GM12878 (cell line): ENCODE measurements at regions not wholly inside any gene's neighbourhood (a gene's known extent, or its start where the extent isn't known, plus 50 kb on each side); places are given as distances from the start of the nearest gene placed in this dataset.

Experiments
- ATAC-seq: fragments of 200-7000 bp; cut with Tn5 transposase; 3 replicates; pipeline ENCODE4 v1.9.1; 2020; ENCODE audit warnings: mild to moderate bottlenecking, moderate library complexity
- BruUV-seq: library from RNA; stranded (reverse); fragments of 400-500 nt; replicated peaks from 2 replicates; lab custom pipeline; 2021; lab: Mats Ljungman, UMichigan
- CTCF ChIA-PET: fragments of 300-600 bp; sonication (Branson Sonifier 250); formaldehyde crosslinking; extraction: SDS; loops from one replicate; lab custom pipeline; 2021; ENCODE audit warnings: inconsistent platforms; lab: Yijun Ruan, JAX
- POLR2A ChIA-PET: fragments of 350-600 bp; formaldehyde crosslinking; extraction: SDS; loops from one replicate; lab custom pipeline; 2021; ENCODE audit warnings: inconsistent platforms; lab: Charles Lee
- RAD21 ChIA-PET: fragments of 300-600 bp; sonication (Branson Sonifier 250); formaldehyde crosslinking; loops from one replicate; lab custom pipeline; 2023; ENCODE audit warnings: antibody characterized with exemption; ENCODE audit not compliant: unreplicated experiment; lab: Charles Lee
- SMC1A ChIA-PET: fragments of 300-600 bp; sonication (Branson Sonifier 250); formaldehyde crosslinking; loops from one replicate; lab custom pipeline; 2023; ENCODE audit not compliant: unreplicated experiment, uncharacterized antibody; lab: Charles Lee
- DNase-seq: peaks from one replicate; pipeline ENCODE4 v3.0.0-alpha.2; 2011; ENCODE audit warnings: low read depth, low spot score
- FAIRE-seq: peaks from 3 replicates; lab custom pipeline; 2011; peaks lifted over from hg19 to GRCh38; lab: Jason Lieb, UNC
- H2AFZ ChIP-seq: 2 replicates; pipeline ENCODE4 v1.6.0; 2011; ENCODE audit warnings: low read depth, low read length, control low read depth; ENCODE audit not compliant: control insufficient read depth
- H3K27ac ChIP-seq: 2 replicates; pipeline ENCODE4 v1.5.1; 2011; ENCODE audit warnings: control low read depth; ENCODE audit not compliant: control insufficient read depth, insufficient read depth
- H3K27me3 ChIP-seq, 2 experiments: replicated peaks in 1 of 2; 2 replicates each; pipeline versions ENCODE4 v1.6.0 to v1.6.1; 2011; ENCODE audit warnings: low read length in 1 of 2; ENCODE audit not compliant: control insufficient read depth in 2 of 2, insufficient read depth in 2 of 2
- H3K36me3 ChIP-seq, 2 experiments: 2 replicates each; pipeline ENCODE4 v1.5.1; 2011; ENCODE audit warnings: low read length in 1 of 2; ENCODE audit not compliant: control insufficient read depth in 2 of 2, insufficient read depth in 2 of 2
- H3K4me1 ChIP-seq: 2 replicates; pipeline ENCODE4 v1.6.1; 2011; ENCODE audit warnings: mild to moderate bottlenecking, low read length, moderate library complexity, mixed read lengths; ENCODE audit not compliant: control insufficient read depth, insufficient read depth
- H3K4me2 ChIP-seq: 2 replicates; pipeline ENCODE4 v1.6.0; 2011; ENCODE audit warnings: control low read depth; ENCODE audit not compliant: control insufficient read depth, insufficient read depth
- H3K4me3 ChIP-seq: fragments of 200-600 bp; sonication (generic); 2 replicates; pipeline ENCODE4 v1.5.1; 2016
- H3K79me2 ChIP-seq: 2 replicates; pipeline ENCODE4 v1.6.0; 2011; ENCODE audit warnings: low read length; ENCODE audit not compliant: control insufficient read depth, insufficient read depth
- H3K9ac ChIP-seq: 2 replicates; pipeline ENCODE4 v1.8.0; 2011; ENCODE audit warnings: low read length, control low read depth, mixed read lengths; ENCODE audit not compliant: control insufficient read depth, insufficient read depth
- H3K9me3 ChIP-seq: replicated peaks from 3 replicates; pipeline ENCODE4 v1.5.1; 2011; ENCODE audit warnings: mild to moderate bottlenecking, low read length; ENCODE audit not compliant: control insufficient read depth, insufficient read depth
- H4K20me1 ChIP-seq: 2 replicates; pipeline ENCODE4 v1.6.0; 2011; ENCODE audit not compliant: control insufficient read depth, insufficient read depth
- BACH1 ChIP-seq: fragments of 450-650 bp; IDR thresholded peaks from 2 replicates; pipeline ENCODE4 v1.6.1; 2017; ENCODE audit warnings: mild to moderate bottlenecking, borderline replicate concordance
- BCL3 ChIP-seq: IDR thresholded peaks from 2 replicates; pipeline ENCODE4 v1.6.1; 2011; ENCODE audit warnings: borderline replicate concordance, low read depth, mild to moderate bottlenecking, moderate library complexity, low read length; ENCODE audit not compliant: insufficient read depth, poor library complexity, severe bottlenecking
- BCLAF1 ChIP-seq: fragments of 450-650 bp; IDR thresholded peaks from 2 replicates; pipeline ENCODE4 v1.6.1; 2017; ENCODE audit warnings: antibody characterized with exemption, mild to moderate bottlenecking, moderate library complexity
- CBX3 ChIP-seq: fragments of 200-600 bp; sonication (generic); IDR thresholded peaks from 2 replicates; pipeline ENCODE4 v1.6.1; 2016; ENCODE audit warnings: low read depth, borderline replicate concordance
- CEBPZ ChIP-seq: fragments of 150-350 bp; IDR thresholded peaks from 2 replicates; pipeline ENCODE4 v1.6.1; 2016; ENCODE audit warnings: low read depth, low read length
- CHD1 ChIP-seq: IDR thresholded peaks from 2 replicates; pipeline ENCODE4 v1.6.1; 2012; ENCODE audit warnings: low read depth, low read length, improper control_type of control experiment
- CREB1 ChIP-seq: IDR thresholded peaks from 2 replicates; pipeline ENCODE4 v1.6.1; 2012; ENCODE audit warnings: low read depth, mild to moderate bottlenecking, inconsistent platforms
- DPF2 ChIP-seq: fragments of 450-650 bp; IDR thresholded peaks from 2 replicates; pipeline ENCODE4 v1.6.1; 2017; ENCODE audit warnings: mild to moderate bottlenecking
- EP300 ChIP-seq, 2 experiments: fragments of 150-350 bp in 1 of 2; IDR thresholded peaks; 2 replicates each; pipeline ENCODE4 v1.6.1; 2011 to 2012; ENCODE audit warnings: low read depth in 2 of 2, low read length in 2 of 2, borderline replicate concordance in 1 of 2, improper control_type of control experiment in 1 of 2, inconsistent platforms in 1 of 2; ENCODE audit not compliant: control insufficient read depth in 1 of 2
- GABPA ChIP-seq: IDR thresholded peaks from 2 replicates; pipeline ENCODE4 v1.6.1; 2014; ENCODE audit warnings: antibody characterized with exemption, low read depth, mild to moderate bottlenecking, inconsistent platforms
- HCFC1 ChIP-seq: fragments of 150-350 bp; IDR thresholded peaks from 2 replicates; pipeline ENCODE4 v1.6.1; 2014; ENCODE audit warnings: low read length
- MEF2B ChIP-seq: fragments of 450-650 bp; IDR thresholded peaks from 2 replicates; pipeline ENCODE4 v1.6.1; 2018; ENCODE audit warnings: mild to moderate bottlenecking, moderate library complexity; ENCODE audit not compliant: partially characterized antibody, poor library complexity, severe bottlenecking
- NFIC ChIP-seq: IDR thresholded peaks from 2 replicates; pipeline ENCODE4 v1.6.1; 2012; ENCODE audit warnings: low read depth, mild to moderate bottlenecking, inconsistent platforms, low read length, moderate library complexity
- NR2C1 ChIP-seq: fragments of 450-650 bp; IDR thresholded peaks from 2 replicates; pipeline ENCODE4 v1.6.1; 2017; ENCODE audit warnings: antibody characterized with exemption, mild to moderate bottlenecking, moderate library complexity
- SPI1 ChIP-seq: IDR thresholded peaks from 2 replicates; pipeline ENCODE4 v1.6.1; 2011; ENCODE audit warnings: low read depth, mild to moderate bottlenecking, low read length, moderate library complexity, borderline replicate concordance; ENCODE audit not compliant: insufficient read depth
- SUZ12 ChIP-seq: fragments of 200-600 bp; sonication (generic); IDR thresholded peaks from one replicate; pipeline ENCODE4 v1.6.1; 2018; ENCODE audit warnings: antibody characterized with exemption, mild to moderate bottlenecking; ENCODE audit not compliant: unreplicated experiment
- WGBS: methylation state at CpG from one replicate; pipeline ENCODE4 v1.1.6; 2016; ENCODE audit warnings: low lambda C conversion rate; ENCODE audit not compliant: insufficient replicate concordance, insufficient coverage; ENCODE audit errors: missing lambda C conversion rate; 5-methylcytosine and 5-hydroxymethylcytosine counted together
- in situ Hi-C: fragments of 300-500 bp; cut with MboI; formaldehyde crosslinking; loops from 9 replicates; pipeline ENCODE4 v1.14.3; 2018; ENCODE audit warnings: mixed read lengths
- intact Hi-C: fragments of 100-400 bp; cut with micrococcal nuclease; formaldehyde crosslinking; loops from one replicate; pipeline ENCODE4 v1.14.2; 2022; ENCODE audit not compliant: unreplicated experiment
- TF ChIP-seq, protein P1 (sequence below): IDR thresholded peaks from 2 replicates; pipeline ENCODE4 v1.6.1; 2012; ENCODE audit warnings: low read depth, low read length, improper control_type of control experiment

- H3K4me3 ChIP-seq: no peak overlapping the region
- H4K20me1 ChIP-seq: no peaks in the 10 kb centered on the region
- no peaks in the 10 kb centered on the region for H3K36me3 ChIP-seq
- DNase-seq (no peak), FAIRE-seq (no peak), ATAC-seq (no peak)
- no peak overlapping the region for H2AFZ ChIP-seq
- no peak overlapping the region for H3K4me2 ChIP-seq
- ChIA-PET SMC1A (no interaction called here), POLR2A (no interaction called here), RAD21 (no interaction called here), CTCF (no interaction called here)
- H3K27ac ChIP-seq: no peak overlapping the region
- H3K9ac ChIP-seq: no peak overlapping the region
- no peaks in the 10 kb centered on the region for H3K9me3 ChIP-seq
- intact Hi-C loops (no loop called here), in situ Hi-C loops (no loop called here)
- no TSS peak for BruUV-seq
- H3K79me2 ChIP-seq: no peaks in the 10 kb centered on the region
- 16% methylated on average over 3 of the region's 3 CpGs for WGBS
- H3K27me3 ChIP-seq: no peaks in the 10 kb centered on the region; a peak in 1 of 4 replicates
- no peaks in the 10 kb centered on the region for H3K4me1 ChIP-seq
- TF ChIP-seq BCLAF1: no peak
- TF ChIP-seq HCFC1: no peak
- no peak for TF ChIP-seq CEBPZ
- TF ChIP-seq NR2C1: no peak
- no peak for TF ChIP-seq DPF2
- TF ChIP-seq MEF2B: no peak
- no peak for TF ChIP-seq SPI1
- TF ChIP-seq NFIC: no peak
- TF ChIP-seq CREB1: no peak
- TF ChIP-seq, protein P1, sequence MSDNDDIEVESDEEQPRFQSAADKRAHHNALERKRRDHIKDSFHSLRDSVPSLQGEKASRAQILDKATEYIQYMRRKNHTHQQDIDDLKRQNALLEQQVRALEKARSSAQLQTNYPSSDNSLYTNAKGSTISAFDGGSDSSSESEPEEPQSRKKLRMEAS: no peak
- no peak for TF ChIP-seq CHD1
- no peak for TF ChIP-seq BCL3
- no peak for TF ChIP-seq SUZ12
- TF ChIP-seq EP300 (IDR thresholded peaks at IDR 0.05; ENCODE audit: borderline replicate concordance in 1 of 2, control insufficient read depth in 1 of 2, low read depth in 2 of 2, low read length in 2 of 2): no peak
- no peak for TF ChIP-seq BACH1
- no peak for TF ChIP-seq CBX3
- TF ChIP-seq GABPA: no peak
These were observed 137.6 kb downstream of the NPR3 start for GRCh38 chr5:32848681-32849080.
